HG03103 (cell line): ENCODE measurements at regions not wholly inside any gene's neighbourhood (a gene's known extent, or its start where the extent isn't known, plus 50 kb on each side); places are given as distances from the start of the nearest gene placed in this dataset.
"Not testable (repeated sequence)": the region's sequence is repeated elsewhere in the genome, so short reads cannot be mapped to it uniquely, and the experiment has no call there.

Experiments
- ATAC-seq: cut with Tn5 transposase; IDR thresholded peaks from one replicate; pipeline ENCODE4 v1.9.1; 2021; ENCODE audit warnings: low read depth; ENCODE audit not compliant: unreplicated experiment

DNA sequence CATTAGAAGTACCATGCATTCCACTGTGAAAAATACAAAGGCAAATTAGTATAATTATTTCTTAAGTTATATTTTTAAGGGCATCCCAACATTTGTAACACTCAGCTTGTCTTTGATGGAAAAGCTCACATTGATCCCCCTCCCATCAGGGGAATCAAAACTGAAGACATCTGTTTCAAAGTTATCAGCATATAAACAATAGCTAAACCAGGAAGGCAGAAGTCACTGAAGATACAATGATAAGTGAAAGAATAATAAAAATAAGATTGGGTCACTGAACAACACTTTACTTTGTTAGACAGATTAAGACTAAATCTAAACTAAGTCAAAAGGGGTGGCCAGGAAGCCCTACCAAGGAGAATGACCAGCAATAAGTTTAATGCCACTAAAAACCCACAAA lies 801.9 kb upstream of the ACO1 start:
- ATAC-seq = no peak

DNA sequence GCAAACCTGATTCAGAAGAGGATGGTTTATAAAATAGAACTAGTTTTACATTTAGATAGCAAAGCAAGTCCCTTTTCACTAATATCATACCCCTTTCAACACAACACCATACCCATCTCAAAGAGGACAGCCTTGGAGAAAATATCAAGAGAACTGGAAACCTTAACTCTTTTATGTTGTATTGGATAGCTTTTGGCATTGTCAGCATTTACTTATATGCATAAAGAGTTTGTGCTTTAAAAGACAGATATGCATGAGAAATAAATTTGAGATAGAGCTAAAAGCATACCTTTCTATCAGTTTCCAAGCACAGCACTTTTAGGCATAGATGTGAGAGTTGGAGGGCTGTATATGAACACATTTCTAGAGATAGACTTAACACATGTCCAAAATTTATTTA lies 799.3 kb upstream of the ACO1 start:
- no peak for ATAC-seq

DNA sequence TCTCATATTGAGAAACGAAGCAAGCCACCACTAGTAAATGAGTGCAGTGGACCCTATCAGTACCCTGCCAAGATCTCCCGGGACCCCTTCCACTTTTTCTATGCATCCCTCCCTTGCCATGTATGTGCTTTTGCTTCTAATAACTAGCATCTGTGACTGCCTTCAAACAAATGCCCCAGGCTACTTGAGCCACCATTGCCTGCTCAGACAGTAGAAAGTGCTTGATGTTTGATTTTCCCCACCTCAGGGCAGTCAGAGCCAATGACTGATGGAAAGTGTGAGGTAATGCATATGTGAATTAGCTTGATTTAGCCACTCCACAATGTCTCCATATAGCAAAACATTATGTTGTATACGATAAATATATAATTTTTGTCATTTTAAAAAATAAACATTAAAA lies 797.3 kb upstream of the ACO1 start:
- no peak for ATAC-seq

- ATAC-seq = no peak
Observed at GRCh38 chr9:31588006-31588405, 796.4 kb upstream of the ACO1 start.

GRCh38 chr9:31588756-31589155 lies 795.7 kb upstream of the ACO1 start:
- no peak for ATAC-seq

- ATAC-seq = no peak
Observed at GRCh38 chr9:31590091-31590490, 794.4 kb upstream of the ACO1 start.

GRCh38 chr9:31597086-31597485 lies 787.4 kb upstream of the ACO1 start:
- ATAC-seq = not testable (repeated sequence)

DNA sequence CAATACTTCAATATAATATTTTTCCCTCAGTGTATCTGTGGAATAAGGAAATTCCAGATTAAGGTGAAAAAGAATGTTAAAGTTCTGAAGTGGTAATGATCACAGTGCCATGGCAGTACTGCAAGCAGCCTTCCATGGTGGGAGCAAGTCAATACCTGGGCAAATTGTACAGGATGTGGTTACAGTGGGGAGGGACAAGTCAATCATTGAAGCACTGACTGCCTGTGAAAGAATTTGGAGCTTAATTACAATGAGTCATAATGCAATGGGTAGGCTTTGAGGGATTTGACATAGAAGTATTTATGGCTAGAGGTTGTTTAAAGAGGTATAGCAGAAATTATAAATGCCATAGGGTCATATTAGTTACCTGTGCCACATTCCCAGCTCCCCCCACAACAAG lies 786.5 kb upstream of the ACO1 start:
- ATAC-seq = no peak

- no peak for ATAC-seq
Observed at GRCh38 chr9:31601666-31602065, 782.8 kb upstream of the ACO1 start.

DNA sequence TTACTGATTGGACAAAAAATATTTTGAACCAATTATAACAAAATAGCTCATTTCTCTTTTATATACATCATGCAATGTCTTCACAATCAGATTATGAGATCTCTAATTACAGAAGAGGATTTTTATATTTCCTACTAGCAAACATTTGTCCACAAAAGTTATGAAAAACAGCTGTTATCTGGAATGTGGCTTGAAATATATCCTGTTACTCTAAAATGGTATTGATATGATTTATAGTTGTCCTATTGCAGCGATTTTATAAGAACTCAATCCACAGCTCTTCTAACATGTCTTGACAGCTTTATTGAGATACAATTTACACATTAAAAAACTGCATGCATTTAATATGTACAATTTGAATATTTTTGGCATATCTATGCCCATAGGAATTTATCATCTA lies 779.9 kb upstream of the ACO1 start:
- no peak for ATAC-seq

DNA sequence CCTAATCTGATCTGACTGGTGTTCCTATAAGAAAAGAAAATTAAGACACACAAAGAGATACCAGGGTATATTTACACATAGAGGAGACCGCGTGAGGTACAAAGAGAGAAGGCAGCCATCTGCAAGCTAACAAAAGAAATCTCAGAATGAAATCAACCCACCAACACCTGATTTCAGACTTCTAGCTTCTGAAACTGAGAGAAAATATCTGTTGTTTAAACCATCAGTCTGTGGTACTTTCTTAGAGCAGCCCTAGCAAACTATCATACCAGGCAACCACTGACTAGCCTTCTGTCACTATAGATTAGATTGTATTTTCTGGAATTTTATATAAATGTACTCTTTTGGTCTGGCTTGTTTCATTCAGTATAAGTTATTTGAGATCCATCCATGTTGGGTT lies 779.3 kb upstream of the ACO1 start:
- no peak for ATAC-seq

GRCh38 chr9:31606678-31607077 lies 777.8 kb upstream of the ACO1 start:
- no peak for ATAC-seq

- no peak for ATAC-seq
Observed at GRCh38 chr9:31608416-31608815, 776.0 kb upstream of the ACO1 start.

DNA sequence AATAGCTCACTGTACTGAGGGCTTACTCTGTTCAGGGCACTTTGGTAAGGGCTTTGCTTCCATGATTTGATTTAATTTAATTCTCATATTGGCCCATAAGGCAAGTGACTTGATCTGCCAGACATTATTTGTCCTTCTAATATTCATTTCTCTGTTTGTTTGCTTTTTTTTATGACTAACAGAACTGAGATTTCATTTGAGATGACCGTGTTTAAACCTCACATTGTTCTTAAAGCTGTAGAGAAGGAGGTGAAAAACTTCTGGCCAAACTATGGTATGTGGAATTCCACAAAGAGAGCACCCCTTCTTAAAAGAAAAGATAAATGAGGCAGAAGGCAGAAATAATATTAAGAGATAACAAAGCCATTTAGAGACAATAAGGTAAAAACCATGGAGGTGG lies 775.6 kb upstream of the ACO1 start:
- no peak for ATAC-seq

GRCh38 chr9:31612336-31613030 lies 772.0 kb upstream of the ACO1 start:
- no peak for ATAC-seq

- ATAC-seq = no peak
Observed at GRCh38 chr9:31615966-31616365, 768.5 kb upstream of the ACO1 start.

DNA sequence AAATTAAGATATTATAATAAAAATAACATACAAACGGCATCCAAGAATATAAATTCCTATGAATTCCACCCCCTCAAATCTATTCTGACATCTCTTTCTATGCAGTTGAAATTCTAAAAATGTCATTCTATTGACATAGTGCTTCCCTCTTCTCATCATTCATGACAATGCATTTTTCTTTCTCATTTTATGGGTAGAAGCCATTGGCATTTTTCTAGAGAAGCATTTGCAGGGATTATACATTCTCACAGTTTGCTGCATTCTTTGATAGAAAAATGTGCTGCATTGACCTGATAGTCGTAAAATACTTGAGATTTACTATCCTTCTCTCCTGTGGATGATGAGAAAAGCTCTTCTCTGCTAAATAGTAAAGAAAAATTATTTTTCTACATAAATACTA lies 760.9 kb upstream of the ACO1 start:
- ATAC-seq = no peak

DNA sequence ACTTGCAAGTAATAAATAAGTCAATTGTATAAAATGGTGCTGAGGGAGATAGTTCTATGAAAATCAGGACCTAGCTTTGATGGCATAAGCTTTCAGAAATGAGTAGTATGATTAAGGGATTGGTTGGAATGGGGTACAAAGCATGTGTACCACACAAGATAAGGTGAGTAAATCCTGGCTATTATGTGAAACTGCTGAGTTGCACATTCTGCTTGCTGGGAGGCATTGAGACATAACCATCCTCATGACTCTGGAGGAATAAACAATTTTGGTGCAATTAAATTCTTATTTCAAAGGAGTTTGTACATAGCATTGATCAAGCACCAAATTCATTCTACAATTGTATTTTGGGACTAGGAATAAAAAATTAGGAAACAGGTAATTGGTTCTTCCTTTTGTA lies 755.2 kb upstream of the ACO1 start:
- no peak for ATAC-seq

GRCh38 chr9:31637265-31637664 lies 747.2 kb upstream of the ACO1 start:
- no peak for ATAC-seq

- no peak for ATAC-seq
Observed at GRCh38 chr9:31637861-31638260, 746.6 kb upstream of the ACO1 start.

- no peak for ATAC-seq
Observed at GRCh38 chr9:31639451-31639850, 745.0 kb upstream of the ACO1 start.

- no peak for ATAC-seq
Observed at GRCh38 chr9:31669311-31669710, 715.1 kb upstream of the ACO1 start.

GRCh38 chr9:31671011-31671410 lies 713.4 kb upstream of the ACO1 start:
- ATAC-seq = no peak
